ENCODE measurements at regions not wholly inside any gene's neighbourhood (a gene's known extent, or its start where the extent isn't known, plus 50 kb on each side); places are given as distances from the start of the nearest gene placed in this dataset.
"Not testable (repeated sequence)": the region's sequence is repeated elsewhere in the genome, so short reads cannot be mapped to it uniquely, and the experiment has no call there.

GRCh38 chr12:107607464-107608392 lies 77.9 kb upstream of the PWP1 start:
- H2AFZ ChIP-seq (ENCODE audit: low read length): no peak overlapping the region
- no peaks in the 10 kb centered on the region for H3K36me3 ChIP-seq (ENCODE audit: control insufficient read depth, insufficient read depth, low read length)
- H3K27me3 ChIP-seq (ENCODE audit: control insufficient read depth, insufficient read depth, low read length): no peaks in the 10 kb centered on the region
- H3K9ac ChIP-seq (ENCODE audit: insufficient read depth, low read length): no peak overlapping the region
- H3K4me1 ChIP-seq (ENCODE audit: control insufficient read depth, extremely low read depth, insufficient read depth, low read length): no peaks in the 10 kb centered on the region
- H3K79me2 ChIP-seq (ENCODE audit: control insufficient read depth, insufficient read depth, low read length): no peaks in the 10 kb centered on the region
- TF ChIP-seq CTCF (conservative IDR thresholded peaks at IDR 0.05 in 1 of 2, IDR thresholded peaks at IDR 0.05 in 1 of 2; ENCODE audit: low read depth in 1 of 2, low read length in 2 of 2) (peak; percentile 94 to 96), EZH2 (IDR thresholded peaks at IDR 0.05; ENCODE audit: low read length, missing control alignments) (no peak)
- peak; percentile 57 to 74 for DNase-seq (ENCODE audit: low read depth in 2 of 2)
- no peak overlapping the region for H3K4me3 ChIP-seq (replicated peaks in 1 of 4; ENCODE audit: control extremely low read depth in 1 of 4, insufficient read depth in 1 of 4, low read depth in 3 of 4, low read length in 4 of 4)
- no peaks in the 10 kb centered on the region for H4K20me1 ChIP-seq (ENCODE audit: control insufficient read depth, extremely low read depth, insufficient read depth, low read length)
- H3K9me3 ChIP-seq (ENCODE audit: control insufficient read depth, insufficient read depth, low read depth, low read length): no peaks in the 10 kb centered on the region
- H3K4me2 ChIP-seq (ENCODE audit: extremely low read depth, insufficient read depth, low read length): no peak overlapping the region
- H3K27ac ChIP-seq (ENCODE audit: insufficient read depth, low read length): no peak overlapping the region

GRCh38 chr12:107608779-107609178 lies 76.8 kb upstream of the PWP1 start:
- not testable (repeated sequence) for H3K79me2 ChIP-seq (ENCODE audit: control insufficient read depth, insufficient read depth, low read length); H2AFZ ChIP-seq (ENCODE audit: low read length); DNase-seq (ENCODE audit: low read depth in 2 of 2); H3K4me3 ChIP-seq (replicated peaks in 1 of 4; ENCODE audit: control extremely low read depth in 1 of 4, insufficient read depth in 1 of 4, low read depth in 3 of 4, low read length in 4 of 4); H4K20me1 ChIP-seq (ENCODE audit: control insufficient read depth, extremely low read depth, insufficient read depth, low read length); H3K9me3 ChIP-seq (ENCODE audit: control insufficient read depth, insufficient read depth, low read depth, low read length); H3K27me3 ChIP-seq (ENCODE audit: control insufficient read depth, insufficient read depth, low read length); H3K27ac ChIP-seq (ENCODE audit: insufficient read depth, low read length); H3K9ac ChIP-seq (ENCODE audit: insufficient read depth, low read length); H3K4me1 ChIP-seq (ENCODE audit: control insufficient read depth, extremely low read depth, insufficient read depth, low read length); H3K4me2 ChIP-seq (ENCODE audit: extremely low read depth, insufficient read depth, low read length); H3K36me3 ChIP-seq (ENCODE audit: control insufficient read depth, insufficient read depth, low read length)

- Histone ChIP-seq H3K4me3 (replicated peaks in 1 of 4; ENCODE audit: control extremely low read depth in 1 of 4, insufficient read depth in 1 of 4, low read depth in 3 of 4, low read length in 4 of 4) (no peak overlapping the region), H3K4me1 (ENCODE audit: control insufficient read depth, extremely low read depth, insufficient read depth, low read length) (no peaks in the 10 kb centered on the region), H3K27me3 (ENCODE audit: control insufficient read depth, insufficient read depth, low read length) (no peaks in the 10 kb centered on the region), H3K36me3 (ENCODE audit: control insufficient read depth, insufficient read depth, low read length) (no peaks in the 10 kb centered on the region), H3K79me2 (ENCODE audit: control insufficient read depth, insufficient read depth, low read length) (no peaks in the 10 kb centered on the region), H2AFZ (ENCODE audit: low read length) (no peak overlapping the region), H3K27ac (ENCODE audit: insufficient read depth, low read length) (no peak overlapping the region), H4K20me1 (ENCODE audit: control insufficient read depth, extremely low read depth, insufficient read depth, low read length) (no peaks in the 10 kb centered on the region), H3K4me2 (ENCODE audit: extremely low read depth, insufficient read depth, low read length) (no peak overlapping the region), H3K9me3 (ENCODE audit: control insufficient read depth, insufficient read depth, low read depth, low read length) (no peaks in the 10 kb centered on the region), H3K9ac (ENCODE audit: insufficient read depth, low read length) (no peak overlapping the region)
- TF ChIP-seq CTCF (conservative IDR thresholded peaks at IDR 0.05 in 1 of 2, IDR thresholded peaks at IDR 0.05 in 1 of 2; ENCODE audit: low read depth in 1 of 2, low read length in 2 of 2) (peak; percentile 87 to 88), EZH2 (IDR thresholded peaks at IDR 0.05; ENCODE audit: low read length, missing control alignments) (no peak)
- DNase-seq (ENCODE audit: low read depth in 2 of 2): peak; percentile 38 to 40
Observed at GRCh38 chr12:107610021-107610859, 75.4 kb upstream of the PWP1 start.

Measured in fibroblast of lung (primary cell).